HG02884 (cell line): ENCODE measurements at regions not wholly inside any gene's neighbourhood (a gene's known extent, or its start where the extent isn't known, plus 50 kb on each side); places are given as distances from the start of the nearest gene placed in this dataset.
"Not testable (repeated sequence)": the region's sequence is repeated elsewhere in the genome, so short reads cannot be mapped to it uniquely, and the experiment has no call there.

ENCODE experiments used
- ATAC-seq: cut with Tn5 transposase; IDR thresholded peaks from one replicate; pipeline ENCODE4 v1.9.1; 2021; ENCODE audit warnings: mild to moderate bottlenecking, moderate library complexity; ENCODE audit not compliant: unreplicated experiment

DNA sequence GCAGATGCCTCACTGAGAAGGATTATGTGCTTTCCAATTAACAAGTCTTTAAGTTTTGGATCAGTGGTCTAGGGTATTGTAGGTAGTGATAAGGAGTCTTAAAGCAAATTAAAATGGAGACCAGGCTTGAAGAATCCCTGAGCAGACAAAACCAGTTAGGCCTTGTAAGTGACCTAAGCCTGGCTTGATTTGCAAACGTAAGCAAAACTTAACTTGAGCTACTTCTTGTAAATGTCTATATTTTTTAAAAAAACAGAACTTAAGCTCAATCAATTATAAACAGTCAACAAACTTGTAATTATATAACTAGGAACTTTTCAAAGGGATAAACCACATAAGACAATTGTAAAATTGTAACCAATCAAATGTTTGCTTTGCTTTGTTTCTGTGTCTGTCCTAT is 72.7 kb upstream of the NALF2 start:
- no peak for ATAC-seq

DNA sequence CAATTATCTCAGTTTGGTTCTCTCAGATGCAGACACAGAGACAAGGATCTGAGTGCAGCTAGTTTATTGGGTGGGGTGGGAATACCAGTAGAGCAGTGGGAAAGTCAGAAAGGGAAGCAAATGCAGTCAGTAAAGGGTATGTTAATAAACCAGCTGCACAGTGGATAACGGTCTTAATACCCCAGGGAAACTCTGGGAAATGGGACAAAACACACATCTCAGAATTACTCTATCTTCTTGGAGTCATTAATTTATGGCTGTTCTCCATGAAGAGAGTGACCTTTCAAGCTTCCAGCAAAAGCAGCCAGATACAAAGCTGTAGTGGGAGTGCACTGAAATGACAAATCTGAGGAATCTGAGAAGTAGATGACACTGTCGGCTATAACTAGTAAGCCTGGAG is 73.3 kb upstream of the NALF2 start:
- ATAC-seq, result no peak

DNA sequence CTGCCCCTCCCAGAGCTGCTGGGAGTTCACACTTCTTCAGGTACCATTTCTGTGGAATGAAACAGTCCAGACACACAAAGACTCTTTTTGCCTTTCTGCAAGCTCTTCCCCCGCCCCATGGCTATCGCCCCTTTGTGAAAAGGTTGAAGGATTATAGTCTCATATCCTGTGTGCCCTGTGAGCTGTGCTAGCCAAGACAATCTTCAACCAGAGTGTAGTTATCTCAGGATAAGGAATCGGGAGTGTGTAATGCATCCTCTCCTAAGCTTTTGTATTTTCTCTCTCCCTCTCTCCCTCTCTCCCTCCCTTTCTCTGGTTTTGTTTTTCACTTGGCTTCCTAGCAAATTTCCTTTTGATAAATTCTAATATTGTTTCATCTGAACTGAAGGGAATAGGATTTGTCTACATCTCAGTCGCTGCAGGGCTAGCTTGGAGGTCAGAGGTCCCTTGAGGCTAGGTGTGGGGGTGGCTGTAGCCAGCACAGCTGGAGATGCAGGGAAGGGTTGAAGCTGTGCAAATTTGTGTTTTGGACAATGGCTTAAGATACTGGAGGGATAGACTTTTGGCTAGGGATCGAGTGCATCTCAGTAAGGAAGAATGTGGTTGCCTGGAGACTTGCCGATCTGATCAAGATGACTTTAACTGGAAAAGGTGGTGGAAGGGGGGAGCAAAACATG is 74.6 kb upstream of the NALF2 start:
- no peak for ATAC-seq

DNA sequence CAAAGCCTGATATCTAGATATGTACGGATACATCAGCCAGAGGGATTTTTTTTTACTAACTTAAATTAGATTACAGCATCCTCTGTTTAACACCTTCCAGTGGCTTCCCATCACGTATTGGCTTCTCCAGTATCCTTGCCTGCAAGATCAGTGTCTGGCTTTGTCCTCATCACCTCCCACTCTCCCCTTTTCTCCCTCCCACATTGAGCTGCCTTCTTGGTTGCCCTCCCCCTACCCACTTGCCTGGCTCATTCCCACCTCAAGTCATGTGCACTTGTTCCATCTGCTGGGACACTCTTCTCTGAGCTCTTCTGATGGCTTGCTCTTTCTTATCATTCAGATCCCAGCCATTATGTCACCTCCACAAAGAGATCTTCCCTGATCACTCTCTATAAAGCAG is 75.9 kb upstream of the NALF2 start:
- ATAC-seq, result no peak

DNA sequence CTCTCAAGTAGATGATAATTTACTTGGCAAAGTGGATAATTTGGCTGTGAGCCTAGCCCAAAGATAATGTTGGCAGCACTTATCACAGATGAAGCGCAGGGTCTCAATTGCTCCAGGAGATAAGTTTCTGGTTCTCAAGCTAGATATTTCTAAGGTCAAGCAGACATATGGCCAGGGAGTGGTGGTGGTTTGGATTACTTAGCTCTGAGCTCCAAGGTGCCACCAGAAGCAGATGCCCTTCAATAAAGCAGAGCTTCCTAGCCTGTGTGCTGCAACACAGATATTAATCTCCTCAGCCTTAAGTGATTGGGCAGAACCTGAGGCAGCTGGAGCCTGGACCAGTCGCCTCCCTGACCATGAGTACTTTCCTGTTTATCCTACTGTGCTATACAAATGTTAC is 79.2 kb upstream of the NALF2 start:
- no peak for ATAC-seq

DNA sequence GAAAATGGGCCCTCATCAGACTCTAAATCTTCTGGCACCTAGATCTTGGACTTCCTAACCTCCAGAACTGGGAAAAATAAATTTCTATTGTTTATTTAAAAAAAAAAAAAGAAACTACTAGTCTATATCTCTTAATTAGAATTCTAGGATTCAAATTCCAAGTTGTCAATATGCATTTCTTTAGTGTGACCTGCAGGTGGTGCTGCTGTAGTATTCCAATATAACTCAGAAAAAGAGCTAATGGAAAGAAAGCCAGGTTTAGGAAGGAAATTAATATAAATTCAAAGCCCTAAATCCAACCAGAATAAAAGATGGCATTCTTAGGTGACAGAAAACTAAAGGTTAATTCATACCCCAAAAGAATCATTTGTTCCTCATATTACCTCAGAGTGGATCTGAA is 80.0 kb upstream of the NALF2 start:
- no peak for ATAC-seq

DNA sequence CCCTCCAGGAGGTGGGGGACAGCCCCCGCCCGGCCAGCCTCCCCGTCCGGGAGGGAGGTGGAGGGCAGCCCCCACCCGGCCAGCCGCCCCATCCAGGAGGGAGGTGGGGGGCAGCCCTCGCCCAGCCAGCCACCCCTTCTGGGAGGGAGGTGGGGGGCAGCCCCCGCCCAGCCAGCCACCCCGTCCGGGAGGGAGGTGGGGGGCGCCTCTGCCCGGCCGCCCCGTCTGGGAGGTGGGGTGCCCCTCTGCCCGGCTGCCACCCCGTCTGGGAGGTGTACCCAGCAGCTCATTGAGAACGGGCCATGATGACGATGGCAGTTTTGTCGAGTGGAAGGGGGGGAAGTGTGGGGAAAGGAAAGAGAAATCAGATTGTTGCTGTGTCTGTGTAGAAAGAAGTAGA is 81.9 kb upstream of the NALF2 start:
- not testable (repeated sequence) for ATAC-seq

DNA sequence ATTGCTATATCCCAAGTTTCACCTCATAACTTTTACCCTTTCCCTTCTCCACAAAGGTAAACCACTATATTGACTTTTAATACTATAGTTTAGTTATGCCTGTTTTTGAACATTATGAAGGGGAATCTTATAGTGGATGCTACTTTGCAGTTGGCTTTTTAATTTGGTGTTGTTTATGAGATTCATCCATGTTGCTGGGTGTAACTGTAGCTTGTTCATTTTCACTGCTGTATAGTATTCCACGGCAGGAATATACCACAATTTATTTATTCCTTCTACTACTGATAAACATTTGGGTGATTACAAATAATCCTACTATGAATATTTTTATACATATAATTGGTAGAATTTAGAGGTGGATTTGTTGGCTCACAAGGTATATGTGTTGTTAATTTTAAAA is 88.4 kb upstream of the NALF2 start:
- no peak for ATAC-seq

DNA sequence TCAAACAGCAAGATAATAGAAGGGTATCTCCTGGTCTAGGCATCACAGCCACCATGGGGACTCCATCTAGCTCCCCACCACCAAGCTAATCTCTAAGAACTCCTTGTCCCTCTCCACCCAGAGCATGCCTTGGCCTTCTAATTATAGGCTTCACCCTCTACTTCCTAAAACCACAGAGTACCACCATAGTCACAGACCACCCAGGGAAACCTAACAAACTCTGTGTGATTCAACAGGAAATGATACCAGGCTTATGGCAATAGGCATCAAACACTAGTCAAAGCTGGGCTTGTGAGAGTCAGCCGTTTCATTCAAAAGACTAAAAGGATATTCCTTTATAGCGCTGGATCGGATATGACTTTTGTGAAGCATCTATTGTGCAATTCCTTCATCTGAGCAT is 91.5 kb upstream of the NALF2 start:
- ATAC-seq, result no peak

DNA sequence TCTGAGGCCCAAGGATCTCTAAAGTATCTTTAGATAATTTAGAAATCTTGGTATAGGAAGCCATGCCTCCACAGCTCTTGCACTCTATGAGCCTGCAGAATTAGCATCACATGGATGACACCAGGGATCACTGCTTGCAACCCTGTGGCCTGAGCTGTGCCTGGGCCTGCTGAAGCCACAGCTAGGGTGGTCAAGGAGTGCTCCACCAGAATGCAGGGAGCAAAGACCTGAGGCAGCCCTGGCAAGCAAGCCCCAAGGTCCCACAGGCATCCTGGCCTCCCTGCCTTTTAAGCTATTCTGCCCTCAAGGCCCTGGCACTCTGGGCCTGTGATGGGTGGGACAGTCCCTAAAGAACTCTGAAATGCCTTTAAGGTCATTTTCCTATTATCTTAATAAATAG is 105.2 kb upstream of the NALF2 start:
- ATAC-seq, result no peak

DNA sequence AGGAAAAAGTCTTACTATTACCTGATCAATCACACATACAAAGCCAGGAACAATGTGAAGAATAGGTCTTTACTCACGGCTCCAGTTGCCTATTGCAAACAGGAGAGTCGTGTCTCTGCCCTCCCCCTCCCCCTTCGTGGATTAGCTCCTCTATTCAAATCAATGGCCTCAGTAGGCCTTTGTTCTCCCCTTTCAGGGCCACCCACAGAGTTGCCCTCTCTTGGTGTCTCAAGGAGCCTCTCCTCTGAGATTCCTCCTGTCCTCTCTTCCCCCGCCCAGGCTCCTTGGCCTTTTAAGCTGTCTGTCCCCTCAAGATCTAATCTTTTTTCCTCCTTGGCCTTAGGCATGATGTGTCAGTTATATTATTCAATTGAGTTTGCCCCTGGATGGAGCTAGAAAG is 107.2 kb upstream of the NALF2 start:
- no peak for ATAC-seq

DNA sequence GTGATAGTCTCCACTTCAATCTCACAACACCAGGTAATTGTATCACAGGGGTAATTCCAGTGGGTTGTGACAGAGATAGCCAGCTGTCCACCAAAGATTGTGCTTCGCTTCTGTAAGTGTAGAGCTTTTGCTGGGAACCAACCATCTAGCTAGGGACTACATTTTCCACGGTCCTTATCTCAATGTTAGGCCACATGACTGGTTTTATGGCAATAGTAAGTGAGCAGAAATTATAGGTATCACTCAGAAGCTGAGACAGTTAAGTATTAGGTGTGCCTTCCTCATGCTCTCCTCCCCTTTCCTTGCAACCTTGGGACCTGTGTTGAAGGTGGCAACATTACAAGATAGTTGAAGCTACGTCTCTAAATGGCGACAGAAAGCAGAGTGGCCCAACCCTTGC is 108.8 kb upstream of the NALF2 start:
- ATAC-seq, result no peak

DNA sequence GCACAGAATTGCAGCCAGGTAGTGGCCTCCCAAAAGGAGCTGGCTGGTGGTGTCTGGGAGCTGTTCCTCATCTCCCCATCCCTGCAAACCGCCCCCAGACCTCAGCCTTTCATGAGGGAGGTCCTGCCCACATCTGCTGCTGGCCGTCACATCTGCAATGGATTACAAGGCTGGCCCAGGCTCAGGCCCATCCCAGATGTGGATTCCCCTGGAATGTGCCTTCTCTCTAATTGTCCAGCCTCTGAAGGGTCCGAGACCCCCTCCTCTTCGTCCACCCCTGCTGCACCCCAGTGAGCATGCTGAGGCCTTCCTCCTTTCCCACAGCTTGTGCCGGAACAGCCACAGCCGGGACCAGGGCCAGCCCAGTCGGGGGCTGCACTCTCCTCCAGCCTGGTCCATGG is 115.0 kb upstream of the NALF2 start:
- ATAC-seq, result no peak

DNA sequence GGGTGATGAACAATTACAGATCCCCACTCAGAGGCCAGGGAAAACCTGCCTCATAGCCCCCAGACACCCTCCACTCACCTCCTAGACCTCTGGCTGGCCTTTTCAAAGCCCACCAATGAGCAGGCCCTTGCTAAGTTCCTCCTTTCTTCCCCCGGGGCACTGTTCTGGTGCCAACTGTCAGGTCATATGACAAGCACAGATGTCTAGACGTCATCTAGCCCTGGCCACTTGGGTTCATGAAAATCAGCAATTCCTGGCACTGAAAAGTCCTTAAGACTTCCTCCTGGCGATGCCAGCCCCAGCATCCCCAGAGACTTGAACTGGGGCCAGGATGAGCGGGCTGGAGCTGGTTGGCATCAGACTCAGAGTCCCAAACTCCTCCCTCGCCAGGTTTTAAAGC is 115.6 kb upstream of the NALF2 start:
- ATAC-seq, result no peak

DNA sequence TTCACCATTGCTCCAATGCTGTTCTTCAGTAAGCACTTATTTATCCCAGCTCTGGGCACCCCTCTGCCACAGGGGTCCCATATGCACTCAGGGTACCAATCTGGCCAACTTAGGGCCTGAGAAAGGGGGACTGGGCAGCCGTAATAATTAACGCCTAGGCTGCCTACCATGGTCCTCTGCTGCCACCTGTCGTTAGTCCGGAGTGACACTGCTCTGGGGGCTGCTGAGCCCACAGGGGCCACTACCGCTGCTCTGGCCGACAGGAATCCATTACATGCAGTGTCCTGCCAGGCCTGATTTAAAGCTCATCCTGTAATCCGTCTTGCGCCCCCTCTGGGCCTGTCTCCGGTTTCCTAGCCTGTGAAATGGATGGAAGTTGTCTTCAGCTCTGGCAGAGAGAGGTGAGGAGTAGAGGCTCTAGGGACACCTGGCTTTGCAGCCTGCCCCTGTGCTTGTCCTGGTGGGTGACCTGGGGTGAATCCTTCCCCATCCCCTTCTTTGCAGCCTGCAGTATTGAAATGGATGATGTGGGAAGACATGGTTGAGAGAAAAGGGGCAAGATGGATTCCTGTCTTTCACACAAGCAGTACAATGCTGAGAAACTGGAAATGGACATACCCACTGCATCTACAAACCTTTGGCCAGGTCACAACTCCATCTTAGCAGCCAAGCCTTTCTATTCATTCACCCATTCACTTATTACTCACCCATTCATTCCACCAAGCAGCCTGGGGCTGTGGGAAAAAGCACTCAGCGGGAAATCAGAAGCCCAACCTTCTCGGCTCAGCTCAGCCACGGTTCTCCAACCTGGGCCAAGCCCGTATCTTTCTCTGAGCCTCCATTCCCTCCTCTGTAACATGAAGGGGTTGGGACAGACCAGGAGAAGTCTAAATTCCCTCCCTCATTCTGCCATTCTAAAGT is 116.3 kb upstream of the NALF2 start:
- no peak for ATAC-seq

DNA sequence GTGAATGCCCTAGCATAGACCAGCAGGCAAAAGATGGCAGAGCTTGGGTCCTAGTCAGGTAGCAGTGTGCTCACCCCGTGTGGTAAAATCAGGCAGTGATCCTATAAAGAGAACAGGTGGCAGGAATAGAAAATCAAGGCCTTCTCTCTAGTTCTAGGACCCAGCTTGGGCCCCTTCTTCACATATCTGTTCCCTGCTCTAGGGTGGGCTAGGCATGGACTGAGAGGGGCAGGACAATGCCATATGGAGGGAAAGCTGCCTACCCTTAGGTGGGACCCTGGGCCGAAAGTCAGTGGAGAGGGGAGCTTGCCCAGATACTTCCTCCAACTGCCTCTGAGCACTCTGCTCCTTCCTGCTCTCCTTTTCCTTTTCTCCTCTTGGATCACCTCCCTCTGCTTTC is 117.4 kb upstream of the NALF2 start:
- no peak for ATAC-seq

DNA sequence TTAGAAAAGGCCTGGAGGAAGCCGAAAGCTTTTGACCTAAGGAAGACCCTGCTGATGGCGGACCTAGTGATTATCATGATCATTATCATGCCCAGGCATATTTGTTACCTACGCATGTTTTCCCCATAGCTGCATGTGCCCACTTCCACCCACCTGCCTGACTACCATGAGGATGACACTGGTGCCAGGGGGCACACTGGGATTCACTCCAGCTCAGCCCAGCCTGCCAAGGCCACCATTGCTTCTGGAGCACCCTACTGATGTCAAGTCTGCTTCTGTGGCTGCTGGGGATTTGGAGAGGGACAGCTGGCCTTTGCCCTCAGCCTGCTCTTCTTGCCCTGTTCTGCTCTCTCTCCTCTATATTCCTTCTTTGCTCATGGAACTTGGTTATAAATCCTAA is 124.7 kb upstream of the NALF2 start:
- no peak for ATAC-seq

DNA sequence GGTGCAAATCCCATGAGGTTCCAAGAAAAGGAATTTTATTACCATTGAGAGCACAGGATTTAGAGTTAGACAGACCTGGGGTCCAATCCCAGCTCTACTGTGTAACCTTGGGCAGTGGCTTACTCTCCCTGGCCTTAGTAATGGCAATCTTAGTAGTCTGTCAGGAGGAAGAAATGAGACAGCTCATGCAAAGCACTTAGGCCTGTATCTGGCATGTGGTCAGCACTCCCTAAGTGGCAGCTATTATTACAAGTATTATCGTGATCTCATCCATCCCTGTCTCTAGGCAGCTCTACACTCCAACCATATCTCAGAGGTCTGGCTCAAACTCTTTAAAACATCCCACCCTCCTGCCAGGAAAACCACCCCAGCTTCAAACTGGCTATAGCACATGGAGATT is 129.6 kb upstream of the NALF2 start:
- ATAC-seq, result no peak

DNA sequence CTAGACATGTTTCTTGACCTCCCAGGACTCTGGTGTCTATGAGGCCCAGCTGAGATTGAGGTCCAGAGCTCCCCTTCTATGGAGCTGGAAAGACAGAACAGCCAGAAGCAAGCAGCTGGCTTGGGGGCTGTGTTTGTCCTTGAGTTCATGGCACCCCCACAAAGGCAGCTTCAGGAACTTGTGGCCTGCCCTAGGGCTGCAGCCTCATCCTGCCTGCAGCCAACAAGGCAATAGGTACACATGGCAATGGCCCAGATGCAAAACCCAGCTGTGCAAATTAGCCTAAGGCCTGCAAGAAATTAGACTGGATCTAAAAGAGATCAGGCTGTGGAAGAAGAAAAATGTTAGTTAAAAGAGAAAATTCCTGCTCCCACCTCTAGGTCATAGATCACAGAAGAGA is 131.7 kb upstream of the NALF2 start:
- ATAC-seq, result no peak

DNA sequence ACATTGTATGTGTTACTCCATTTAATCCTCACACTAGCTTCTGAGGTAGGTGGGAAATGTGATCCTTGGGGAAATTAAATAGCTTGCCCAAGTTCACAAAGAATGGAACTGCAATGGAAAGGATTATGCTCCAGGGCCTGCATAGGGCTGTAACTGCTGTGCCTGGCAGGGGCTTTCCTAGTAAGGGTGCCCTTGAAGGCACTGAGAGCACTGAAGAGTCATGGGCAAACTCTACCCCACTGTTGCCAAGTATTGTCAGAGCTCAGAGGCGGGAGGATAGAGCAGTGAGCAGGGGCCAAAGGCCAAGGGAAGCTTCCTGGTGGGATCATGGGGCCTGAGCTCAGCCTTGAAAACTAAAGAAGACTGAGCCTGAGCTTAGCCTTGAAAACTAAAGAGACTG is 133.0 kb upstream of the NALF2 start:
- ATAC-seq, result no peak

DNA sequence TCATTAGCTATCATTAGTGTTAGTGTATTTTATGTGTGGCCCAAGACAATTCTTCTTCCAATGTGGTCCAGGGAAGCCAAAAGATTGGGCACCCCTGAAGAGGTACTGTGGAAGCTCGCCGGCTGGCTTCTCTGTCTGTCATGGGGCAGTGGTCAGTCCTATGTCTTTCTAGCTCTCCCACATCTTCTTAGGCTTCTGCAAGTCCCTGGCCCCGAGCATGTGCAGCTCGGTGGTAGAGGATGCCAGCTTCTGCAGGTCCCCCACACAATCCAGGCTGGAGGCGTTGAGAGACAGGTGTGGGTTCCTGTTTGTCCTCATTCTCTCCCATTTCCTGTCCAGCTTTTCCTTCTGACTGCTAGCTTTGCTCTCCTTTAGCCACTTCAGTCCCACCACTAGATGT is 134.1 kb upstream of the NALF2 start:
- no peak for ATAC-seq

DNA sequence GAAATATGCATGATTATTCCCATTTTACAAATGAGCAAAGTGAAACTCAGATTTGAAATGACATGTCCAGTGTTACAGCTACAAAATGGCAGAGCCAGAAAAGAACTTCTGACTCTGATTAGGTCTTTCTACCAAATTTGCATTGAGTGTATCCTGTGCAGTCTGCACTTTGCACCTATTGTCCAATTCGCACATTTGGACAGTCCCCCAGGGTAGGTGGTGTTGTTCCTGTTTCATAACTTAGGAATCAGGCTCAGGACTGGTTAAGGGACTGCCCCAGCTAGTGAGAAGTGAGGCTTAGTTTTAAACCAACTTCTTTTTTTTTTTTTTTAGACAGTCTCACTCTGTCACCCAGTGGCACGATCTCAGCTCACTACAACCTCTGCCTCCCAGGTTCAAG is 137.9 kb upstream of the NALF2 start:
- ATAC-seq, result no peak

DNA sequence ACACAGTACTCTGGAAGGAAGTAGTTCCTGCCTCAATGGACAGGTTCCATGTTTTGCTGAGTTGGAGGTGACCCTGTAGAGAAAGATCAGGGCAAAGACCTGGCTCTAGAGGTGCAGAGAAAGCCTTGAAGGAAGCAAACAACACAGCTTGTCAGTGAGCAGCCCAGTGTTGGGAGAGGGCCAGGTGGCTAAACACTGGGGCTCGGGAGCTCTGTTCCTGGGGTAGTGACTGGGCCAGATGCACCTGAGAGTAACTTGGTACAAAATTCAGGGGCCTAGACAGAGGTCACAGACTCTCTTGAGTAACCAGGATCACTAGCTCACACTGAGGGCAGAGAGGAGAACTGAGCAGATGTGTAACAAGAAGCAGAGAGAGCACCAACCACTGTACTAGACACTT is 138.4 kb upstream of the NALF2 start:
- no peak for ATAC-seq
